ENCODE measurements at regions not wholly inside any gene's neighbourhood (a gene's known extent, or its start where the extent isn't known, plus 50 kb on each side); places are given as distances from the start of the nearest gene placed in this dataset.

DNA sequence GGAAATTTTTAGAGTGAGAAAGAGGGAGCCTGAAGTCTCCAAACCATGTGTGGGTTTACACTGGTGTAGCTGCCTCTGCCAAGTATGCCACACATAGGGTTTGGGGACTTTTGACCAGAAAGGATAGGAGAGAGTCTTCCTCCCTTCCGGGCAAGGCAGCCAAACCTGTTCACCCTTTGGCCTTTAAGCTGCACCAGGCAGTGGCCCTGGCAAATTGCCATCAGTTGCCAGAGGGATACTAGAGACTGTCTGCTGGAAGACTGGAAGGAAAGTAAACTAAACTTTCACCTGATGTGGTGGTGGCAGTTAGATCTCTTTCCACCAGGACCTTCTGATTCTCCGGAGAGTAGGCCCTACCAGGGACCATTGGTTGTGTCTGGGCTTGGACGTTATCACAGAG is 1263.2 kb downstream of the FAM181B start:
- TF ChIP-seq, protein P1, sequence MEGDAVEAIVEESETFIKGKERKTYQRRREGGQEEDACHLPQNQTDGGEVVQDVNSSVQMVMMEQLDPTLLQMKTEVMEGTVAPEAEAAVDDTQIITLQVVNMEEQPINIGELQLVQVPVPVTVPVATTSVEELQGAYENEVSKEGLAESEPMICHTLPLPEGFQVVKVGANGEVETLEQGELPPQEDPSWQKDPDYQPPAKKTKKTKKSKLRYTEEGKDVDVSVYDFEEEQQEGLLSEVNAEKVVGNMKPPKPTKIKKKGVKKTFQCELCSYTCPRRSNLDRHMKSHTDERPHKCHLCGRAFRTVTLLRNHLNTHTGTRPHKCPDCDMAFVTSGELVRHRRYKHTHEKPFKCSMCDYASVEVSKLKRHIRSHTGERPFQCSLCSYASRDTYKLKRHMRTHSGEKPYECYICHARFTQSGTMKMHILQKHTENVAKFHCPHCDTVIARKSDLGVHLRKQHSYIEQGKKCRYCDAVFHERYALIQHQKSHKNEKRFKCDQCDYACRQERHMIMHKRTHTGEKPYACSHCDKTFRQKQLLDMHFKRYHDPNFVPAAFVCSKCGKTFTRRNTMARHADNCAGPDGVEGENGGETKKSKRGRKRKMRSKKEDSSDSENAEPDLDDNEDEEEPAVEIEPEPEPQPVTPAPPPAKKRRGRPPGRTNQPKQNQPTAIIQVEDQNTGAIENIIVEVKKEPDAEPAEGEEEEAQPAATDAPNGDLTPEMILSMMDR (IDR thresholded peaks at IDR 0.05; ENCODE audit: poor library complexity), result no peak
- TF ChIP-seq EZH2 (IDR thresholded peaks at IDR 0.05; ENCODE audit: borderline replicate concordance) (no peak), EZH2phosphoT487 (IDR thresholded peaks at IDR 0.05; ENCODE audit: low read depth, severe bottlenecking, unreplicated experiment) (no peak)
